ENCODE measurements at regions not wholly inside any gene's neighbourhood (a gene's known extent, or its start where the extent isn't known, plus 50 kb on each side); places are given as distances from the start of the nearest gene placed in this dataset.
A peak's percentile ranks its signal among the peaks of the same experiment; 100 is the strongest.

DNA sequence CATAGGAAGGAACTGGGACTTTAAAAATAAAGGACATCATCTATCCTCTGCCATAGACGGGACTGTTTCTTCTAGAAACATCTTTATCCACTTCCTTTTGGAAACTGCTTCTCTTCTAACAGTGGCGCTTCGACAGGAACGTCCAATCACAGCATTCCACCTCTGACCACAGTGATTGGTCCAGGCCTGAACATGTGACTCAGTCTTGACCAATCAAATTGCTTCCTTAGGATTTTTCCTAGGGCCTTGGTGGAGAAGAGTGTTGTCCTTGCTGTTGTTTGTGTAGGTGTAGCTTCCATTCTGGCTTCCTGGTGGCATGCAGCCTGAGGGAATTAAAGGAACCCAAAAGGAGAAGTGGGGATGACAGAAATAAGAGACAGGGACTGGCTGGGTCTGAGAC is 182.4 kb upstream of the TBX3 start:
- TF ChIP-seq CTCF (IDR thresholded peaks at IDR 0.05; ENCODE audit: unreplicated experiment in 3 of 3) = no peak
- H3K9me3 Mint-ChIP-seq = no peaks in the 10 kb centered on the region
- H3K27ac Mint-ChIP-seq = peak overlapping the region in 2 of 3 experiments; percentile 87 to 95
- H3K36me3 Mint-ChIP-seq (ENCODE audit: low read depth) = no peaks in the 10 kb centered on the region
- no peak overlapping the region for H3K4me3 Mint-ChIP-seq
- H3K4me1 Mint-ChIP-seq = peaks cover 35% of the 10 kb centered on the region
- H3K27me3 Mint-ChIP-seq (ENCODE audit: low read depth) = peaks cover 18% of the 10 kb centered on the region

GRCh38 chr12:114864837-114865551 is 181.0 kb upstream of the TBX3 start:
- Mint-ChIP-seq H3K4me3 (peak overlapping the region in 1 of 3 experiments; percentile 11), H3K27me3 (ENCODE audit: low read depth) (peaks cover 13% of the 10 kb centered on the region), H3K9me3 (peaks cover 2% of the 10 kb centered on the region), H3K27ac (peak overlapping the region; percentile 64 to 95 (median 87)), H3K4me1 (peaks cover 35% of the 10 kb centered on the region), H3K36me3 (ENCODE audit: low read depth) (no peaks in the 10 kb centered on the region)
- no peak for TF ChIP-seq CTCF (IDR thresholded peaks at IDR 0.05; ENCODE audit: unreplicated experiment in 3 of 3)

- Mint-ChIP-seq H3K4me1 (peaks cover 28% of the 10 kb centered on the region), H3K4me3 (no peak overlapping the region), H3K36me3 (ENCODE audit: low read depth) (no peaks in the 10 kb centered on the region), H3K9me3 (peaks cover 2% of the 10 kb centered on the region), H3K27me3 (ENCODE audit: low read depth) (peaks cover 13% of the 10 kb centered on the region), H3K27ac (peak overlapping the region in 2 of 3 experiments; percentile 87 to 95)
- no peak for TF ChIP-seq CTCF (IDR thresholded peaks at IDR 0.05; ENCODE audit: unreplicated experiment in 3 of 3)
These were observed 179.9 kb upstream of the TBX3 start for GRCh38 chr12:114863911-114864310.

DNA sequence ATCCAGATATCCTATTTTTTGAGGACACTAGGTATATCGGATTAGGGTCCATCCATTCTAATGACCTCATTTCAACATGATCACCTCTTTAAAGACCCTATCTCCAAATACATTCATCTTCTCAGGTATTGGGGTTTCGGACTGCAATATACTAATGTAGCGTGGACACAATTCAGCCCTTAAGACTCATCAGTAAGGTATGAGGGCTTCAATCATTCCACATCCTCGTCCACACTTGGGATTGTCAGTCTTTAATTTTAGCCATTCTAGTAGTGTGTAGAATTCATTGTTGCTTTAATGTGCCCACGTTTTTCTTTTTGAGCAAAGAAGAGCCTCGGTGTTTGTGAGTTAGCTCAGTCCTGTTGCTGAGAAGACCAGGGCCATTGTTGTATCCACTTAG is 177.0 kb upstream of the TBX3 start:
- H3K9me3 Mint-ChIP-seq = peaks cover 6% of the 10 kb centered on the region
- peaks cover 22% of the 10 kb centered on the region for H3K4me1 Mint-ChIP-seq
- no peak overlapping the region for H3K4me3 Mint-ChIP-seq
- H3K27me3 Mint-ChIP-seq (ENCODE audit: low read depth) = peaks cover 13% of the 10 kb centered on the region
- TF ChIP-seq CTCF (IDR thresholded peaks at IDR 0.05; ENCODE audit: unreplicated experiment in 3 of 3) = no peak
- H3K36me3 Mint-ChIP-seq (ENCODE audit: low read depth) = no peaks in the 10 kb centered on the region
- H3K27ac Mint-ChIP-seq = no peak overlapping the region

GRCh38 chr12:114858388-114859146 is 174.6 kb upstream of the TBX3 start:
- Mint-ChIP-seq H3K4me3 (no peak overlapping the region), H3K36me3 (ENCODE audit: low read depth) (no peaks in the 10 kb centered on the region), H3K4me1 (peaks cover 8% of the 10 kb centered on the region), H3K27ac (no peak overlapping the region), H3K9me3 (peaks cover 13% of the 10 kb centered on the region), H3K27me3 (ENCODE audit: low read depth) (peaks cover 12% of the 10 kb centered on the region)
- TF ChIP-seq CTCF (IDR thresholded peaks at IDR 0.05; ENCODE audit: unreplicated experiment in 3 of 3) = peak in 1 of 3 experiments; percentile 13
